SK-N-SH (cell line): ENCODE measurements at regions not wholly inside any gene's neighbourhood (a gene's known extent, or its start where the extent isn't known, plus 50 kb on each side); places are given as distances from the start of the nearest gene placed in this dataset.

Source experiments
- CTCF ChIA-PET: fragments of 300-600, 350-600 bp; formaldehyde crosslinking; extraction: SDS; loops from one replicate; lab custom pipeline; 2021; lab: Yijun Ruan, JAX
- POLR2A ChIA-PET: fragments of 350-600 bp; sonication (Branson Sonifier 250); formaldehyde crosslinking; extraction: SDS; loops from one replicate; lab custom pipeline; 2020; ENCODE audit warnings: antibody characterized with exemption, inconsistent platforms; lab: Yijun Ruan, JAX
- DNase-seq: peaks from one replicate; pipeline ENCODE4 v3.0.0; 2012
- H2AFZ ChIP-seq: fragments of 200-600 bp; sonication (generic); 2 replicates; pipeline ENCODE4 v1.8.1; 2016; ENCODE audit warnings: antibody characterized with exemption, mild to moderate bottlenecking, low read depth
- H3F3A ChIP-seq: fragments of 200-600 bp; sonication (generic); replicated peaks from 2 replicates; pipeline ENCODE3; 2016; ENCODE audit warnings: antibody characterized with exemption, mild to moderate bottlenecking; ENCODE audit not compliant: insufficient read depth
- H3K27ac ChIP-seq, 2 experiments: fragments of 200-500 bp in 1 of 2; fragments of 200-600 bp in 1 of 2; sonication (Bioruptor generic) in 1 of 2; sonication (generic), shearing (Covaris generic) in 1 of 2; 2 replicates each; pipeline versions ENCODE4 v1.5.1 to v1.6.1; 2014 to 2016; ENCODE audit warnings: low read depth in 2 of 2, inconsistent platforms in 1 of 2, low read length in 1 of 2, mild to moderate bottlenecking in 1 of 2, mixed read lengths in 1 of 2
- H3K27me3 ChIP-seq: fragments of 200-600 bp; sonication (generic), shearing (Covaris generic); 2 replicates; pipeline ENCODE4 v1.6.1; 2016; ENCODE audit warnings: mixed run types; ENCODE audit not compliant: insufficient read depth
- H3K36me3 ChIP-seq, 2 experiments: fragments of 200-500 bp in 1 of 2; fragments of 200-600 bp in 1 of 2; sonication (Bioruptor generic) in 1 of 2; sonication (generic) in 1 of 2; replicated peaks in 1 of 2; 2 replicates each; pipeline versions ENCODE3 to v1.5.1; 2014 to 2016; ENCODE audit warnings: low read length in 1 of 2, mild to moderate bottlenecking in 1 of 2; ENCODE audit not compliant: insufficient read depth in 2 of 2, control insufficient read depth in 1 of 2
- H3K4me1 ChIP-seq, 2 experiments: fragments of 200-500 bp in 1 of 2; fragments of 200-600 bp in 1 of 2; sonication (Bioruptor generic) in 1 of 2; sonication (generic), shearing (Covaris generic) in 1 of 2; 2 replicates each; pipeline versions ENCODE4 v1.5.1 to v1.6.1; 2014 to 2016; ENCODE audit warnings: low read depth in 1 of 2, low read length in 1 of 2, mixed run types in 1 of 2; ENCODE audit not compliant: insufficient read depth in 2 of 2, control insufficient read depth in 1 of 2
- H3K4me2 ChIP-seq: fragments of 200-600 bp; sonication (generic), shearing (Covaris generic); 2 replicates; pipeline ENCODE4 v1.6.1; 2017; ENCODE audit warnings: mixed run types
- H3K4me3 ChIP-seq, 2 experiments: fragments of 200-500 bp in 1 of 2; fragments of 200-600 bp in 1 of 2; sonication (Bioruptor generic) in 1 of 2; sonication (generic), shearing (Covaris generic) in 1 of 2; 2 replicates each; pipeline versions ENCODE4 v1.5.1 to v1.8.1; 2014 to 2016; ENCODE audit warnings: low read depth in 2 of 2, inconsistent platforms in 1 of 2, low read length in 1 of 2, mild to moderate bottlenecking in 1 of 2, mixed read lengths in 1 of 2, moderate library complexity in 1 of 2
- H3K79me2 ChIP-seq: fragments of 200-600 bp; sonication (generic); 2 replicates; pipeline ENCODE4 v1.8.1; 2017; ENCODE audit warnings: mild to moderate bottlenecking; ENCODE audit not compliant: insufficient read depth
- H3K9ac ChIP-seq: fragments of 200-600 bp; sonication (generic); 2 replicates; pipeline ENCODE4 v1.6.1; 2017; ENCODE audit warnings: mixed run types
- H3K9me2 ChIP-seq: fragments of 200-600 bp; sonication (generic); 2 replicates; pipeline ENCODE4 v1.6.1; 2017; ENCODE audit warnings: mixed run types
- H3K9me3 ChIP-seq: fragments of 200-600 bp; sonication (generic); 2 replicates; pipeline ENCODE4 v1.6.1; 2017; ENCODE audit warnings: mixed run types, mild to moderate bottlenecking, moderate library complexity
- H4K20me1 ChIP-seq: fragments of 200-600 bp; sonication (generic); 2 replicates; pipeline ENCODE4 v1.6.1; 2017; ENCODE audit warnings: mild to moderate bottlenecking, mixed run types; ENCODE audit not compliant: insufficient read depth
- CHD2 ChIP-seq: fragments of 150-350 bp; IDR thresholded peaks from 2 replicates; pipeline ENCODE4 v1.6.1; 2018; ENCODE audit warnings: low read length; ENCODE audit not compliant: partially characterized antibody
- CTCF ChIP-seq: fragments of 200-600 bp; sonication (generic); IDR thresholded peaks from 2 replicates; pipeline ENCODE4 v1.6.1; 2017; ENCODE audit warnings: antibody characterized with exemption, mild to moderate bottlenecking, moderate library complexity
- EP300 ChIP-seq, 2 experiments: IDR thresholded peaks; 2 replicates each; pipeline versions ENCODE4 v1.4.0 to v1.6.1; 2012; ENCODE audit warnings: borderline replicate concordance in 1 of 2, low read depth in 1 of 2, low read length in 1 of 2
- EZH2phosphoT487 ChIP-seq: fragments of 200-600 bp; sonication (generic); IDR thresholded peaks from 2 replicates; pipeline ENCODE4 v1.6.1; 2017; ENCODE audit warnings: low read depth, mixed run types, mild to moderate bottlenecking, antibody characterized with exemption, moderate library complexity, borderline replicate concordance
- FOSL2 ChIP-seq: IDR thresholded peaks from 2 replicates; pipeline ENCODE4 v1.4.0; 2012; ENCODE audit warnings: low read depth, mild to moderate bottlenecking, moderate library complexity, borderline replicate concordance
- FOXJ3 ChIP-seq: sonication (generic); formaldehyde crosslinking; IDR thresholded peaks from 2 replicates; pipeline ENCODE4 v1.5.1; 2020; ENCODE audit warnings: mild to moderate bottlenecking, missing genetic modification reagents
- FOXM1 ChIP-seq: IDR thresholded peaks from 2 replicates; pipeline ENCODE4 v1.4.0; 2012; ENCODE audit warnings: low read depth, mild to moderate bottlenecking
- JUND ChIP-seq: IDR thresholded peaks from 2 replicates; pipeline ENCODE4 v1.4.0; 2012
- NRF1 ChIP-seq: IDR thresholded peaks from 2 replicates; pipeline ENCODE4 v1.6.1; 2012; ENCODE audit warnings: low read depth, mild to moderate bottlenecking, low read length
- POLR2AphosphoS5 ChIP-seq: IDR thresholded peaks from 2 replicates; pipeline ENCODE4 v1.6.1; 2012; ENCODE audit warnings: low read depth, low read length
- RAD21 ChIP-seq: IDR thresholded peaks from 2 replicates; pipeline ENCODE4 v1.6.1; 2012; ENCODE audit warnings: mild to moderate bottlenecking, low read length
- RFX5 ChIP-seq: IDR thresholded peaks from 2 replicates; pipeline ENCODE4 v1.6.1; 2012; ENCODE audit warnings: mild to moderate bottlenecking, improper control_type of control experiment, low read length
- TCF12 ChIP-seq: IDR thresholded peaks from 2 replicates; pipeline ENCODE4 v1.4.0; 2012
- WGBS: methylation state at CpG from one replicate; pipeline ENCODE4 v1.1.6; 2017; ENCODE audit warnings: low lambda C conversion rate; 5-methylcytosine and 5-hydroxymethylcytosine counted together
- TF ChIP-seq, protein P1 (sequence below): IDR thresholded peaks from 2 replicates; pipeline ENCODE4 v1.4.0; 2012; ENCODE audit warnings: low read depth
- TF ChIP-seq, protein P2 (sequence below): fragments of 150-350 bp; IDR thresholded peaks from 2 replicates; pipeline ENCODE4 v1.6.1; 2016; ENCODE audit warnings: mild to moderate bottlenecking, low read depth, low read length
- TF ChIP-seq, protein P3 (sequence below): IDR thresholded peaks from 2 replicates; pipeline ENCODE4; 2012

- Histone ChIP-seq H3K9me3 (no peaks in the 10 kb centered on the region), H3K79me2 (no peaks in the 10 kb centered on the region), H3K27ac (no peak overlapping the region), H3K9me2 (no peaks in the 10 kb centered on the region), H3F3A (no peaks in the 10 kb centered on the region), H3K4me2 (no peak overlapping the region), H3K4me3 (no peak overlapping the region), H3K27me3 (no peaks in the 10 kb centered on the region), H2AFZ (no peak overlapping the region), H3K4me1 (no peaks in the 10 kb centered on the region), H3K36me3 (no peaks in the 10 kb centered on the region), H3K9ac (no peak overlapping the region), H4K20me1 (no peaks in the 10 kb centered on the region)
- DNase-seq, result no peak
- ChIA-PET POLR2A (no interaction called here), CTCF (no interaction called here)
- WGBS, result 0% methylated on average over 1 of the region's 1 CpG
- TF ChIP-seq POLR2AphosphoS5, result no peak
- no peak for TF ChIP-seq EP300 (IDR thresholded peaks at IDR 0.05; ENCODE audit: borderline replicate concordance in 1 of 2, low read depth in 1 of 2, low read length in 1 of 2)
- no peak for TF ChIP-seq FOSL2
- no peak for TF ChIP-seq FOXM1
- TF ChIP-seq, protein P1, sequence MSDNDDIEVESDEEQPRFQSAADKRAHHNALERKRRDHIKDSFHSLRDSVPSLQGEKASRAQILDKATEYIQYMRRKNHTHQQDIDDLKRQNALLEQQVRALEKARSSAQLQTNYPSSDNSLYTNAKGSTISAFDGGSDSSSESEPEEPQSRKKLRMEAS, result no peak
- no peak for TF ChIP-seq JUND
- no peak for TF ChIP-seq TCF12
- TF ChIP-seq CHD2, result no peak
- TF ChIP-seq EZH2phosphoT487, result no peak
- no peak for TF ChIP-seq CTCF
- no peak for TF ChIP-seq RAD21
- TF ChIP-seq NRF1, result no peak
- no peak for TF ChIP-seq FOXJ3 (CRISPR knock-in tag)
Measured at GRCh38 chr11:39149214-39149613, 2310.2 kb downstream of the LRRC4C start.

- TF ChIP-seq RFX5 (no peak), NRF1 (no peak), JUND (no peak)
- TF ChIP-seq, protein P2, sequence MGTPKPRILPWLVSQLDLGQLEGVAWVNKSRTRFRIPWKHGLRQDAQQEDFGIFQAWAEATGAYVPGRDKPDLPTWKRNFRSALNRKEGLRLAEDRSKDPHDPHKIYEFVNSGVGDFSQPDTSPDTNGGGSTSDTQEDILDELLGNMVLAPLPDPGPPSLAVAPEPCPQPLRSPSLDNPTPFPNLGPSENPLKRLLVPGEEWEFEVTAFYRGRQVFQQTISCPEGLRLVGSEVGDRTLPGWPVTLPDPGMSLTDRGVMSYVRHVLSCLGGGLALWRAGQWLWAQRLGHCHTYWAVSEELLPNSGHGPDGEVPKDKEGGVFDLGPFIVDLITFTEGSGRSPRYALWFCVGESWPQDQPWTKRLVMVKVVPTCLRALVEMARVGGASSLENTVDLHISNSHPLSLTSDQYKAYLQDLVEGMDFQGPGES, result no peak
- TF ChIP-seq, protein P3, sequence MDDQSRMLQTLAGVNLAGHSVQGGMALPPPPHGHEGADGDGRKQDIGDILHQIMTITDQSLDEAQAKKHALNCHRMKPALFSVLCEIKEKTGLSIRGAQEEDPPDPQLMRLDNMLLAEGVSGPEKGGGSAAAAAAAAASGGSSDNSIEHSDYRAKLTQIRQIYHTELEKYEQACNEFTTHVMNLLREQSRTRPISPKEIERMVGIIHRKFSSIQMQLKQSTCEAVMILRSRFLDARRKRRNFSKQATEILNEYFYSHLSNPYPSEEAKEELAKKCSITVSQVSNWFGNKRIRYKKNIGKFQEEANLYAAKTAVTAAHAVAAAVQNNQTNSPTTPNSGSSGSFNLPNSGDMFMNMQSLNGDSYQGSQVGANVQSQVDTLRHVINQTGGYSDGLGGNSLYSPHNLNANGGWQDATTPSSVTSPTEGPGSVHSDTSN, result no peak
- DNase-seq, result no peak
- no peaks in the 10 kb centered on the region for H3K27me3 ChIP-seq
- ChIA-PET POLR2A (no interaction called here), CTCF (no interaction called here)
- H3K9ac ChIP-seq, result no peak overlapping the region
- H3F3A ChIP-seq, result no peaks in the 10 kb centered on the region
- no peaks in the 10 kb centered on the region for H3K36me3 ChIP-seq
- 0 out of 2 replicates have a peak, but pooled peaks cover under 1% of the 10 kb centered on the region for H4K20me1 ChIP-seq
- peaks cover 0 to 7% of the 10 kb centered on the region in 2 experiments; a peak in 1 of 4 replicates for H3K4me1 ChIP-seq
- 15% methylated on average over 2 of the region's 2 CpGs for WGBS
- no peaks in the 10 kb centered on the region for H3K79me2 ChIP-seq
- H3K9me3 ChIP-seq, result no peaks in the 10 kb centered on the region
- no peak overlapping the region for H3K4me3 ChIP-seq
- H2AFZ ChIP-seq, result no peak overlapping the region
- no peak overlapping the region for H3K4me2 ChIP-seq
- H3K9me2 ChIP-seq, result no peaks in the 10 kb centered on the region
- H3K27ac ChIP-seq, result no peak overlapping the region
Measured at GRCh38 chr11:39145346-39145745, 2314.1 kb downstream of the LRRC4C start.
